GM23338 (cell line): ENCODE measurements at regions not wholly inside any gene's neighbourhood (a gene's known extent, or its start where the extent isn't known, plus 50 kb on each side); places are given as distances from the start of the nearest gene placed in this dataset.

Experiments
- ATAC-seq: fragments of 200-7000 bp; cut with Tn5 transposase; 3 replicates; pipeline ENCODE4 v1.9.1; 2020
- DNase-seq: peaks from one replicate; pipeline ENCODE4 v3.0.0-alpha.2; 2015; ENCODE audit warnings: low spot score
- H2AFZ ChIP-seq: fragments of 200-600 bp; sonication (generic); 2 replicates; pipeline ENCODE4 v1.8.0; 2016; ENCODE audit warnings: antibody characterized with exemption, mild to moderate bottlenecking, moderate library complexity
- H3F3A ChIP-seq: fragments of 200-600 bp; sonication (generic); replicated peaks from 2 replicates; pipeline ENCODE4 v1.8.0; 2017; ENCODE audit warnings: antibody characterized with exemption, mixed run types, low read depth
- H3K27ac ChIP-seq: fragments of 200-600 bp; sonication (generic); 2 replicates; pipeline ENCODE4 v1.6.1; 2016; ENCODE audit warnings: low read depth
- H3K27me3 ChIP-seq: fragments of 200-600 bp; sonication (generic); 2 replicates; pipeline ENCODE4 v1.8.0; 2016; ENCODE audit warnings: mild to moderate bottlenecking, mixed run types, moderate library complexity; ENCODE audit not compliant: insufficient read depth
- H3K36me3 ChIP-seq: fragments of 200-600 bp; sonication (generic); 2 replicates; pipeline ENCODE4 v1.8.0; 2016; ENCODE audit warnings: mild to moderate bottlenecking; ENCODE audit not compliant: insufficient read depth
- H3K4me1 ChIP-seq: fragments of 200-600 bp; sonication (generic); 2 replicates; pipeline ENCODE4 v1.8.0; 2016; ENCODE audit warnings: mild to moderate bottlenecking, moderate library complexity; ENCODE audit not compliant: insufficient read depth
- H3K4me2 ChIP-seq: fragments of 200-600 bp; sonication (generic); 2 replicates; pipeline ENCODE4 v1.7.1; 2017; ENCODE audit warnings: mixed run types
- H3K4me3 ChIP-seq: fragments of 200-600 bp; sonication (generic); 2 replicates; pipeline ENCODE4 v1.6.1; 2016; ENCODE audit warnings: mixed run types
- H3K79me2 ChIP-seq: fragments of 200-600 bp; sonication (generic); replicated peaks from 2 replicates; pipeline ENCODE4 v1.8.0; 2017; ENCODE audit warnings: mild to moderate bottlenecking; ENCODE audit not compliant: insufficient read depth
- H3K9me2 ChIP-seq: fragments of 200-600 bp; sonication (generic); 2 replicates; pipeline ENCODE4 v1.8.0; 2017; ENCODE audit not compliant: insufficient read depth
- H4K20me1 ChIP-seq: fragments of 200-600 bp; sonication (generic); replicated peaks from 2 replicates; pipeline ENCODE4 v1.8.0; 2017; ENCODE audit warnings: mild to moderate bottlenecking; ENCODE audit not compliant: insufficient read depth
- H3K27ac Mint-ChIP-seq: 2 replicates; pipeline ENCODE4 v1.8.0; 2020; ENCODE audit warnings: inconsistent platforms, mild to moderate bottlenecking, moderate library complexity, mixed read lengths
- H3K27me3 Mint-ChIP-seq: 3 replicates; pipeline ENCODE4 v1.8.0; 2022; ENCODE audit warnings: low read depth, mild to moderate bottlenecking, moderate library complexity, mixed read lengths, inconsistent platforms; ENCODE audit not compliant: insufficient read depth, poor library complexity
- H3K36me3 Mint-ChIP-seq: 3 replicates; pipeline ENCODE4 v1.8.0; 2021; ENCODE audit warnings: low read depth, mild to moderate bottlenecking, inconsistent platforms, moderate library complexity, mixed read lengths
- H3K4me1 Mint-ChIP-seq: 3 replicates; pipeline ENCODE4 v1.8.0; 2020; ENCODE audit warnings: mild to moderate bottlenecking, inconsistent platforms, mixed read lengths
- H3K4me3 Mint-ChIP-seq: 3 replicates; pipeline ENCODE4 v1.8.0; 2021; ENCODE audit warnings: moderate library complexity, mild to moderate bottlenecking, inconsistent platforms, mixed read lengths
- H3K9me3 Mint-ChIP-seq: 3 replicates; pipeline ENCODE4 v1.8.0; 2020; ENCODE audit warnings: moderate library complexity, mild to moderate bottlenecking, inconsistent platforms, mixed read lengths
- CREB1 ChIP-seq: fragments of 250-450 bp; sonication (Bioruptor Pico); IDR thresholded peaks from 2 replicates; pipeline ENCODE4 v1.5.0; 2020; ENCODE audit warnings: low read depth, mild to moderate bottlenecking, moderate library complexity
- STAT1 ChIP-seq: IDR thresholded peaks from one replicate; pipeline ENCODE4 v1.6.1; 2016; ENCODE audit warnings: antibody characterized with exemption; ENCODE audit not compliant: unreplicated experiment
- ZNF114 ChIP-seq: fragments of 250-450 bp; sonication (Bioruptor Pico); IDR thresholded peaks from 2 replicates; pipeline ENCODE4 v1.5.0; 2020; ENCODE audit warnings: mild to moderate bottlenecking, moderate library complexity
- TF ChIP-seq, protein P1 (sequence below): fragments of 250-450 bp; sonication (Bioruptor Pico); IDR thresholded peaks from 2 replicates; pipeline ENCODE4 v1.5.0; 2020; ENCODE audit warnings: mild to moderate bottlenecking, moderate library complexity
- TF ChIP-seq, protein P2 (sequence below): IDR thresholded peaks from 2 replicates; pipeline ENCODE4 v1.6.1; 2016; ENCODE audit warnings: antibody characterized with exemption

DNA sequence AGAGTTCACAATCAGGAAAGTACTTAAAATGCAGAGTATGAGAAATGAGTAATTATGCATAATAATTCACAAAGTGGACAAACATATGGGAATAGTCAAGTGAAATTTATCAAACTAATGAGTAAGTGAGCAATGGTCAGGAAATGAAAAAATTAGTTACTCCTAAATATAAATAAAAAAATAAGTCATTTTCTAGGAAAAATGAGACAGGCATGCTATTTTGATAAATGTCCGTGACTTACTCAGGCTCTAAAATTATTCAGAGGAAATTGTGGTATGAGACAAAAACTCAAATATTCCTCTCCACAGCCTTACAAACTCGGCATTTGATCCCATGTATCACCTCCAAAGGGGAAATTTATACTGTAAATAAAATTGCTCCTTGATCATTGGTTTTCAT lies 181.2 kb downstream of the COX18 start:
- ATAC-seq (no peak), DNase-seq (no peak)
- Histone ChIP-seq H3K4me3 (no peak overlapping the region), H3K27ac (no peak overlapping the region), H3K4me2 (no peak overlapping the region), H3K36me3 (0 out of 2 replicates have a peak, but pooled peaks cover 8% of the 10 kb centered on the region), H3K79me2 (no peaks in the 10 kb centered on the region), H2AFZ (no peak overlapping the region), H3K4me1 (peaks cover 17% of the 10 kb centered on the region), H3F3A (no peaks in the 10 kb centered on the region), H4K20me1 (no peaks in the 10 kb centered on the region), H3K9me2 (no peaks in the 10 kb centered on the region), H3K27me3 (no peaks in the 10 kb centered on the region)
- peaks cover 10% of the 10 kb centered on the region; the same call in 2 of the 3 replicates for H3K36me3 Mint-ChIP-seq
- peaks cover 19% of the 10 kb centered on the region for H3K9me3 Mint-ChIP-seq
- H3K4me1 Mint-ChIP-seq = peaks cover 24% of the 10 kb centered on the region; the same call in 2 of the 3 replicates
- H3K4me3 Mint-ChIP-seq = no peak overlapping the region
- H3K27me3 Mint-ChIP-seq = no peaks in the 10 kb centered on the region
- H3K27ac Mint-ChIP-seq = no peak overlapping the region
- TF ChIP-seq STAT1 (no peak), CREB1 (CRISPR knock-in tag) (no peak), ZNF114 (no peak)
- TF ChIP-seq, protein P1, sequence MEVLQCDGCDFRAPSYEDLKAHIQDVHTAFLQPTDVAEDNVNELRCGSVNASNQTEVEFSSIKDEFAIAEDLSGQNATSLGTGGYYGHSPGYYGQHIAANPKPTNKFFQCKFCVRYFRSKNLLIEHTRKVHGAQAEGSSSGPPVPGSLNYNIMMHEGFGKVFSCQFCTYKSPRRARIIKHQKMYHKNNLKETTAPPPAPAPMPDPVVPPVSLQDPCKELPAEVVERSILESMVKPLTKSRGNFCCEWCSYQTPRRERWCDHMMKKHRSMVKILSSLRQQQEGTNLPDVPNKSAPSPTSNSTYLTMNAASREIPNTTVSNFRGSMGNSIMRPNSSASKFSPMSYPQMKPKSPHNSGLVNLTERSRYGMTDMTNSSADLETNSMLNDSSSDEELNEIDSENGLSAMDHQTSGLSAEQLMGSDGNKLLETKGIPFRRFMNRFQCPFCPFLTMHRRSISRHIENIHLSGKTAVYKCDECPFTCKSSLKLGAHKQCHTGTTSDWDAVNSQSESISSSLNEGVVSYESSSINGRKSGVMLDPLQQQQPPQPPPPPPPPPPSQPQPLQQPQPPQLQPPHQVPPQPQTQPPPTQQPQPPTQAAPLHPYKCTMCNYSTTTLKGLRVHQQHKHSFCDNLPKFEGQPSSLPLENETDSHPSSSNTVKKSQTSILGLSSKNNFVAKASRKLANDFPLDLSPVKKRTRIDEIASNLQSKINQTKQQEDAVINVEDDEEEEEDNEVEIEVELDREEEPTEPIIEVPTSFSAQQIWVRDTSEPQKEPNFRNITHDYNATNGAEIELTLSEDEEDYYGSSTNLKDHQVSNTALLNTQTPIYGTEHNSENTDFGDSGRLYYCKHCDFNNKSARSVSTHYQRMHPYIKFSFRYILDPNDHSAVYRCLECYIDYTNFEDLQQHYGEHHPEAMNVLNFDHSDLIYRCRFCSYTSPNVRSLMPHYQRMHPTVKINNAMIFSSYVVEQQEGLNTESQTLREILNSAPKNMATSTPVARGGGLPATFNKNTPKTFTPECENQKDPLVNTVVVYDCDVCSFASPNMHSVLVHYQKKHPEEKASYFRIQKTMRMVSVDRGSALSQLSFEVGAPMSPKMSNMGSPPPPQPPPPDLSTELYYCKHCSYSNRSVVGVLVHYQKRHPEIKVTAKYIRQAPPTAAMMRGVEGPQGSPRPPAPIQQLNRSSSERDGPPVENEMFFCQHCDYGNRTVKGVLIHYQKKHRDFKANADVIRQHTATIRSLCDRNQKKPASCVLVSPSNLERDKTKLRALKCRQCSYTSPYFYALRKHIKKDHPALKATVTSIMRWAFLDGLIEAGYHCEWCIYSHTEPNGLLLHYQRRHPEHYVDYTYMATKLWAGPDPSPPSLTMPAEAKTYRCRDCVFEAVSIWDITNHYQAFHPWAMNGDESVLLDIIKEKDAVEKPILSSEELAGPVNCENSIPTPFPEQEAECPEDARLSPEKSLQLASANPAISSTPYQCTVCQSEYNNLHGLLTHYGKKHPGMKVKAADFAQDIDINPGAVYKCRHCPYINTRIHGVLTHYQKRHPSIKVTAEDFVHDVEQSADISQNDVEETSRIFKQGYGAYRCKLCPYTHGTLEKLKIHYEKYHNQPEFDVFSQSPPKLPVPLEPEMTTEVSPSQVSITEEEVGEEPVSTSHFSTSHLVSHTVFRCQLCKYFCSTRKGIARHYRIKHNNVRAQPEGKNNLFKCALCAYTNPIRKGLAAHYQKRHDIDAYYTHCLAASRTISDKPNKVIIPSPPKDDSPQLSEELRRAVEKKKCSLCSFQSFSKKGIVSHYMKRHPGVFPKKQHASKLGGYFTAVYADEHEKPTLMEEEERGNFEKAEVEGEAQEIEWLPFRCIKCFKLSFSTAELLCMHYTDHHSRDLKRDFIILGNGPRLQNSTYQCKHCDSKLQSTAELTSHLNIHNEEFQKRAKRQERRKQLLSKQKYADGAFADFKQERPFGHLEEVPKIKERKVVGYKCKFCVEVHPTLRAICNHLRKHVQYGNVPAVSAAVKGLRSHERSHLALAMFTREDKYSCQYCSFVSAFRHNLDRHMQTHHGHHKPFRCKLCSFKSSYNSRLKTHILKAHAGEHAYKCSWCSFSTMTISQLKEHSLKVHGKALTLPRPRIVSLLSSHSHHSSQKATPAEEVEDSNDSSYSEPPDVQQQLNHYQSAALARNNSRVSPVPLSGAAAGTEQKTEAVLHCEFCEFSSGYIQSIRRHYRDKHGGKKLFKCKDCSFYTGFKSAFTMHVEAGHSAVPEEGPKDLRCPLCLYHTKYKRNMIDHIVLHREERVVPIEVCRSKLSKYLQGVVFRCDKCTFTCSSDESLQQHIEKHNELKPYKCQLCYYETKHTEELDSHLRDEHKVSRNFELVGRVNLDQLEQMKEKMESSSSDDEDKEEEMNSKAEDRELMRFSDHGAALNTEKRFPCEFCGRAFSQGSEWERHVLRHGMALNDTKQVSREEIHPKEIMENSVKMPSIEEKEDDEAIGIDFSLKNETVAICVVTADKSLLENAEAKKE (CRISPR knock-in tag) = no peak
- TF ChIP-seq, protein P2, sequence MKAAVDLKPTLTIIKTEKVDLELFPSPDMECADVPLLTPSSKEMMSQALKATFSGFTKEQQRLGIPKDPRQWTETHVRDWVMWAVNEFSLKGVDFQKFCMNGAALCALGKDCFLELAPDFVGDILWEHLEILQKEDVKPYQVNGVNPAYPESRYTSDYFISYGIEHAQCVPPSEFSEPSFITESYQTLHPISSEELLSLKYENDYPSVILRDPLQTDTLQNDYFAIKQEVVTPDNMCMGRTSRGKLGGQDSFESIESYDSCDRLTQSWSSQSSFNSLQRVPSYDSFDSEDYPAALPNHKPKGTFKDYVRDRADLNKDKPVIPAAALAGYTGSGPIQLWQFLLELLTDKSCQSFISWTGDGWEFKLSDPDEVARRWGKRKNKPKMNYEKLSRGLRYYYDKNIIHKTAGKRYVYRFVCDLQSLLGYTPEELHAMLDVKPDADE = no peak
